BJ (cell line): ENCODE measurements at regions not wholly inside any gene's neighbourhood (a gene's known extent, or its start where the extent isn't known, plus 50 kb on each side); places are given as distances from the start of the nearest gene placed in this dataset.

Experiments
- CTCF ChIA-PET: fragments of 350-600 bp; formaldehyde crosslinking; extraction: SDS; loops from one replicate; lab custom pipeline; 2021; ENCODE audit warnings: antibody characterized with exemption, inconsistent platforms; lab: Yijun Ruan, JAX
- POLR2A ChIA-PET: fragments of 300-600 bp; sonication (Branson Sonifier 250); formaldehyde crosslinking; extraction: SDS; loops from one replicate; lab custom pipeline; 2021; ENCODE audit warnings: antibody characterized with exemption; lab: Charles Lee
- DNase-seq: peaks from one replicate; pipeline ENCODE4 v3.0.0-alpha.2; 2011; ENCODE audit warnings: low read depth
- H3K27me3 ChIP-seq: 2 replicates; pipeline ENCODE4 v1.6.0; 2011; ENCODE audit warnings: low read length; ENCODE audit not compliant: control insufficient read depth, insufficient read depth
- H3K36me3 ChIP-seq: 2 replicates; pipeline ENCODE4 v1.5.1; 2011; ENCODE audit warnings: low read length; ENCODE audit not compliant: control insufficient read depth, insufficient read depth
- H3K4me3 ChIP-seq: 2 replicates; pipeline ENCODE4 v1.5.1; 2011; ENCODE audit warnings: low read depth, mild to moderate bottlenecking, control low read depth, low read length
- TF ChIP-seq, protein P1 (sequence below): IDR thresholded peaks from 2 replicates; pipeline ENCODE4 v1.5.1; 2011; ENCODE audit warnings: low read depth, mild to moderate bottlenecking, control low read depth, inconsistent platforms, low read length, moderate library complexity; ENCODE audit not compliant: insufficient read depth

DNA sequence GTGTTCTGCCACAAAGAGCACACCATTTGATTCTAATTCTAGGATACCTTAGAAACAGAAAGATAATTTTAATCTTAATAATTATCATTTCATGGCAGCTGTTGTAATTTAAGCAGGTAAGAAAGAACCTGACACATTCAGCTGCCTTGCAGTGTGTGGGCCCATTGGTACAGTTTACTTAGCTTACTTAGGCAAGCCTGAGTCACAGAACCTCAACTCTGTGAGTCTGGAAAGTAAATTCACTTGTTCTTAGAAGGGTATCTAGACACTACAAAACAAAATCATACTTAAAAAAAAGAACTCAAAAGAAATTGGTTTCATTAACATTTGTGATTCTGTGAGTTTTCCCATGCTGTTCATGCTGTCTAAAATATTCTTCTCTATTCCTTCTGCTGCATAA, 956.3 kb upstream of the SLC39A10 start:
- DNase-seq = no peak
- POLR2A ChIA-PET = no interaction called here
- CTCF ChIA-PET = no interaction called here
- Histone ChIP-seq H3K36me3 (no peaks in the 10 kb centered on the region), H3K4me3 (no peak overlapping the region), H3K27me3 (no peaks in the 10 kb centered on the region)
- TF ChIP-seq, protein P1, sequence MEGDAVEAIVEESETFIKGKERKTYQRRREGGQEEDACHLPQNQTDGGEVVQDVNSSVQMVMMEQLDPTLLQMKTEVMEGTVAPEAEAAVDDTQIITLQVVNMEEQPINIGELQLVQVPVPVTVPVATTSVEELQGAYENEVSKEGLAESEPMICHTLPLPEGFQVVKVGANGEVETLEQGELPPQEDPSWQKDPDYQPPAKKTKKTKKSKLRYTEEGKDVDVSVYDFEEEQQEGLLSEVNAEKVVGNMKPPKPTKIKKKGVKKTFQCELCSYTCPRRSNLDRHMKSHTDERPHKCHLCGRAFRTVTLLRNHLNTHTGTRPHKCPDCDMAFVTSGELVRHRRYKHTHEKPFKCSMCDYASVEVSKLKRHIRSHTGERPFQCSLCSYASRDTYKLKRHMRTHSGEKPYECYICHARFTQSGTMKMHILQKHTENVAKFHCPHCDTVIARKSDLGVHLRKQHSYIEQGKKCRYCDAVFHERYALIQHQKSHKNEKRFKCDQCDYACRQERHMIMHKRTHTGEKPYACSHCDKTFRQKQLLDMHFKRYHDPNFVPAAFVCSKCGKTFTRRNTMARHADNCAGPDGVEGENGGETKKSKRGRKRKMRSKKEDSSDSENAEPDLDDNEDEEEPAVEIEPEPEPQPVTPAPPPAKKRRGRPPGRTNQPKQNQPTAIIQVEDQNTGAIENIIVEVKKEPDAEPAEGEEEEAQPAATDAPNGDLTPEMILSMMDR = no peak

DNA sequence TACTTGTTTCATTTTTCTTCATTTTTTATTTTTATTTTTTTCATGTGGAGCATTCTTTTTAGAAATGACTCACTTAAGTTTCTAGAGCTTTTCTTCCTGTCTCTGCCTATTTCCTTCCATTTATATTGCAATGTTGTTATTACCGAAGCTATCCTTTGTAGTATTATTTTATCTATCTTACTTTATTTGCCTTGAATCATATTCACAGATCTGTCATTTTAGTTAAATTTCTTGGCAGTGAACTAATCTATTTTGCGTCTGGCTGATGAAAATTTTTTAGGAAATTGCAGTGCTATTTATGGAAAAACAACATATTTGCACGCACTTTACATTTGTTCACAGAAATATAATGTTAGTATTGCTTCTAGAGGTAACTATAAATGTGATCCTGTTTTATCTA, 956.9 kb upstream of the SLC39A10 start:
- H3K4me3 ChIP-seq = no peak overlapping the region
- CTCF ChIA-PET = no interaction called here
- H3K36me3 ChIP-seq = no peaks in the 10 kb centered on the region
- TF ChIP-seq, protein P1 = no peak
- H3K27me3 ChIP-seq = no peaks in the 10 kb centered on the region
- POLR2A ChIA-PET = no interaction called here
- DNase-seq = no peak

DNA sequence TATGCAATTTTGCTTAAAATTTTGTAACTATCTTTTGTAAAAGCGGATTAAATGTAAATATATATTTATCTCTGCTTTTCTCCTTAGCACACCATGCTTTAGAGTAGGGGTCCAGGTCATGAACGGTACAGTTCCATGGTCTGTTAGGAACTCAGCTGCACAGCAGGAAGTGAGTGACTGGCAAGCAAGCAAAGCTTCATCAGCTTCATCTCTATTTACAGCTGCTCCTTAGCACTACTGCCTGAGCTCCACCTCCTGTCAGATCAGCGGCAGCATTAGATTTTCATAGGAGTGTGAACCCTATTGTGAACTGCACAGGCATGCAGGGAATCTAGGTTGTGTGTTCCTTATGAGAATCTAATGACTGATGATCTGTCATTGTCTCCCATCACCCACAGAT, 959.0 kb upstream of the SLC39A10 start:
- no peaks in the 10 kb centered on the region for H3K36me3 ChIP-seq
- no peak for DNase-seq
- H3K27me3 ChIP-seq = no peaks in the 10 kb centered on the region
- H3K4me3 ChIP-seq = no peak overlapping the region
- POLR2A ChIA-PET = no interaction called here
- TF ChIP-seq, protein P1 = no peak
- CTCF ChIA-PET = no interaction called here

DNA sequence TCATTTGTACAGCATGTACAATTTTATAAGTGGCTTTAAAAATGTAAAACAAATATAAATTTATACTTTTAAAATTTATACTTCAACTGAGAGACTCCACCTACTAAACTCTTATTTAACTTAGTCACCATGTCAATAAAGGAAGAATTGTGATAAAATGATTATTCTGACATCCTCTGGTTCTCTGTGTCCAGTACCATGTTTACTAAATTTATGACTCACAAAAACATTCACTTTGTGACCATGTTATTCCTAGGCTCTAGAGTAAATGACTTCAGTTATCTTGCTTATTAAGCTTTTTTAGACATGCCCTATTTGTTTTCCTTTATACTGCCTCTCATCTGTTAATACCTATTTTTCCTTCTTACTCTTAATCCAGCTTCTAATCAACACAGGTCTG, 959.6 kb upstream of the SLC39A10 start:
- no peaks in the 10 kb centered on the region for H3K36me3 ChIP-seq
- no peaks in the 10 kb centered on the region for H3K27me3 ChIP-seq
- H3K4me3 ChIP-seq = no peak overlapping the region
- CTCF ChIA-PET = interaction anchor here (0.7 kb wide), 1 partner anchor 668 kb away, joined by 3 read pairs; no protein-coding TSS in a partner anchor
- POLR2A ChIA-PET = no interaction called here
- TF ChIP-seq, protein P1 = no peak
- no peak for DNase-seq

DNA sequence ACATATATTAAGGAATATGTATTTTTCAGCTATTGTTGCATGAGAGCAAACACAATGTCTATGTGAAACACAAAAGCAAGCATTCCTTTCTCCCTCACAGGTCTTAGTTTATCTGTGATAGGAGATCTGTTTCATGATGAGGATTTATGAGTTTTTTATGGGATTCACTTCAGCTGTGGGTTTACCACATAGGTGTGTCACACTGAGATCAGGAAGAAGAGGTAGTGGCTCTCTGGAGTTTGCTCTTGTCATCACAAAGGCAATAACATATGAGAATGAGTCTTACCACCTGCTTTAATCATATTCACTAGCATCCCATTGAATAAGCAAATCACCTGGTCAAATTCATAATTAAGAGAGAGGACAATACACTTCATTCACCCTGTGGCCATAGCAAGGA, 960.3 kb upstream of the SLC39A10 start:
- POLR2A ChIA-PET = no interaction called here

More for the DNA sequence above, 960.3 kb upstream of the SLC39A10 start:
- CTCF ChIA-PET = interaction anchor here (0.7 kb wide), 1 partner anchor 667 kb away, joined by 3 read pairs; no protein-coding TSS in a partner anchor
- Histone ChIP-seq H3K27me3 (no peaks in the 10 kb centered on the region), H3K4me3 (no peak overlapping the region), H3K36me3 (no peaks in the 10 kb centered on the region)
- no peak for DNase-seq
- TF ChIP-seq, protein P1 = no peak
